Calu3 (cell line): ENCODE measurements at regions not wholly inside any gene's neighbourhood (a gene's known extent, or its start where the extent isn't known, plus 50 kb on each side); places are given as distances from the start of the nearest gene placed in this dataset.
"Not testable (repeated sequence)": the region's sequence is repeated elsewhere in the genome, so short reads cannot be mapped to it uniquely, and the experiment has no call there.

ENCODE experiments used
- BruUV-seq: library from RNA; stranded (reverse); fragments of 400-500 nt; replicated peaks from 2 replicates; lab custom pipeline; 2021; lab: Mats Ljungman, UMichigan
- CTCF ChIA-PET: fragments of 300-600 bp; sonication (Branson Sonifier 250); formaldehyde crosslinking; loops from one replicate; lab custom pipeline; 2022; ENCODE audit warnings: antibody characterized with exemption; lab: Charles Lee
- DNase-seq: peaks from one replicate; pipeline ENCODE4 v3.0.0; 2022
- H3K27ac Mint-ChIP-seq: one replicate; pipeline ENCODE4 v1.8.0; 2022; ENCODE audit warnings: mixed read lengths; ENCODE audit not compliant: unreplicated experiment
- H3K27me3 Mint-ChIP-seq: one replicate; pipeline ENCODE4 v1.8.0; 2022; ENCODE audit warnings: mixed read lengths; ENCODE audit not compliant: unreplicated experiment
- H3K36me3 Mint-ChIP-seq: one replicate; pipeline ENCODE4 v1.8.0; 2022; ENCODE audit warnings: mild to moderate bottlenecking, moderate library complexity, mixed read lengths; ENCODE audit not compliant: insufficient read depth, unreplicated experiment
- H3K4me1 Mint-ChIP-seq: one replicate; pipeline ENCODE4 v1.8.0; 2022; ENCODE audit warnings: mild to moderate bottlenecking, low read depth, mixed read lengths; ENCODE audit not compliant: unreplicated experiment
- H3K4me3 Mint-ChIP-seq: one replicate; pipeline ENCODE4 v1.8.0; 2022; ENCODE audit warnings: mild to moderate bottlenecking, low read depth, moderate library complexity, mixed read lengths; ENCODE audit not compliant: unreplicated experiment
- H3K9me3 Mint-ChIP-seq: one replicate; pipeline ENCODE4 v1.8.0; 2022; ENCODE audit warnings: low read depth, mixed read lengths; ENCODE audit not compliant: unreplicated experiment
- intact Hi-C: fragments of 100-400 bp; cut with micrococcal nuclease; formaldehyde crosslinking; loops from one replicate; pipeline ENCODE4 v1.10.0; 2022; ENCODE audit not compliant: unreplicated experiment
- TF ChIP-seq, protein P1 (sequence below): fragments of 200-600 bp; IDR thresholded peaks from one replicate; pipeline ENCODE4 v1.8.0; 2022; ENCODE audit warnings: antibody characterized with exemption; ENCODE audit not compliant: unreplicated experiment

DNA sequence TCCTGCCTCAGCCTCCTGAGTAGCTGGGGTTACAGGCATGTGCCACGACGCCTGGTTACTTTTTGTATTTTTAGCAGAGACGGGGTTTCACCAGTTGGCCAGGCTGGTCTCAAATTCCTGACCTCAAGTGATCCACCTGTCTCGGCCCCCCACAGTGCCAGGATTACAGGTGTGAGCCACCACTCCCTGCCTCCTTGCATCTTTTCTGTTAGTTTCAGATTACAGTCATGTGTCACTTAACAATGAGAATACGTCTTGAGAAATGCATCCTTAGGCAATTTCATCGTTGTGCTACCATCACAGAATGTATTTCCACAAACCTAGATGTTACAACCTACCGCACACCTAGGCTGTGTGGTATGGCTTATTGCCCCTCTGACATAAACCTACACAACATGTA is 180.4 kb downstream of the TM9SF2 start:
- H3K4me3 Mint-ChIP-seq, result no peak overlapping the region
- H3K27me3 Mint-ChIP-seq, result no peaks in the 10 kb centered on the region
- CTCF ChIA-PET, result no interaction called here
- H3K27ac Mint-ChIP-seq, result no peak overlapping the region
- DNase-seq, result no peak
- no peaks in the 10 kb centered on the region for H3K9me3 Mint-ChIP-seq
- TF ChIP-seq, protein P1, sequence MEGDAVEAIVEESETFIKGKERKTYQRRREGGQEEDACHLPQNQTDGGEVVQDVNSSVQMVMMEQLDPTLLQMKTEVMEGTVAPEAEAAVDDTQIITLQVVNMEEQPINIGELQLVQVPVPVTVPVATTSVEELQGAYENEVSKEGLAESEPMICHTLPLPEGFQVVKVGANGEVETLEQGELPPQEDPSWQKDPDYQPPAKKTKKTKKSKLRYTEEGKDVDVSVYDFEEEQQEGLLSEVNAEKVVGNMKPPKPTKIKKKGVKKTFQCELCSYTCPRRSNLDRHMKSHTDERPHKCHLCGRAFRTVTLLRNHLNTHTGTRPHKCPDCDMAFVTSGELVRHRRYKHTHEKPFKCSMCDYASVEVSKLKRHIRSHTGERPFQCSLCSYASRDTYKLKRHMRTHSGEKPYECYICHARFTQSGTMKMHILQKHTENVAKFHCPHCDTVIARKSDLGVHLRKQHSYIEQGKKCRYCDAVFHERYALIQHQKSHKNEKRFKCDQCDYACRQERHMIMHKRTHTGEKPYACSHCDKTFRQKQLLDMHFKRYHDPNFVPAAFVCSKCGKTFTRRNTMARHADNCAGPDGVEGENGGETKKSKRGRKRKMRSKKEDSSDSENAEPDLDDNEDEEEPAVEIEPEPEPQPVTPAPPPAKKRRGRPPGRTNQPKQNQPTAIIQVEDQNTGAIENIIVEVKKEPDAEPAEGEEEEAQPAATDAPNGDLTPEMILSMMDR, result no peak
- H3K4me1 Mint-ChIP-seq, result no peaks in the 10 kb centered on the region
- H3K36me3 Mint-ChIP-seq, result no peaks in the 10 kb centered on the region
- no TSS peak for BruUV-seq
- intact Hi-C loops, result no loop called here

DNA sequence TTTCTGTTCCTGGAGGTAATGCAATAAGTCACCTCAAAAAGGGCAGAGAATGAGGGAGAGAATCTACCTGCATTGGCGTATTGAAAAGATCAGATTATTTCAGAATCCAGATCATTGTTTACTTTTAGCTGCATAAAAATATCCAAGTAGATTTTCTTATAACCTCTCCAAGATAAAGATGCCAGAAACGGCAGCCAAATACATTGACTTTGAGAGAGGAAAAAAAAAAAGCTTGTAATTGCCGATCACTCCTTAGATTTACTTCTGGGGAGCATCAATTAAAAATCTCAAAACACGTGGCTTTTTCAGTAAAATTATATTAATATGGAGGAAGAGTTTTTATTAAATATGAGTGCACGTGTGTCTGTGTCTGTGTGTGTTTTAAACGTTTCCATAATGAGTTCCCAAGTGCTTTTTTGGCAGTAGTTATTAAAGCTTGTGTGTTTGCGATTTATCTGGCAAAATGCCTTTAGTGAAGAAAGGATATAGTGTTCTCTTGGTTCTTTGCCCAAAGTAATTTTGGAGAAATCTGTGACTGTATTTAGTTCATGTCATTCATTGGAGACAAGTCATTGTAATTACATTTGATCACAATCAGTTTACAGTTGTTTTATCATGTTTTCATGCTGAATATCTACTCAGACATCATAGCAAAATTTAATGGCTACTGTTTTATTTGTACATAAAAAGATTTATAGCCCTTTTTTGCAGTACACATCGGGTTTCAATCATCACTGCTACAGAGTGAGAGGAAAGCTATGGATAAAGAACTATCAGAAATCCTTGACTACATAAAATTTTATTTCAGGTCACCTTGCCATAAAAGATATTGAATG is 176.1 kb downstream of the TM9SF2 start:
- intact Hi-C loops, result no loop called here
- TF ChIP-seq, protein P1, result no peak
- CTCF ChIA-PET, result interaction anchor here (0.7 kb wide), 1 partner anchor 23 kb away, joined by 3 read pairs; no protein-coding TSS in a partner anchor
- no peak overlapping the region for H3K4me3 Mint-ChIP-seq
- H3K4me1 Mint-ChIP-seq, result no peaks in the 10 kb centered on the region
- no peaks in the 10 kb centered on the region for H3K27me3 Mint-ChIP-seq
- BruUV-seq, result no TSS peak
- H3K27ac Mint-ChIP-seq, result no peak overlapping the region
- no peaks in the 10 kb centered on the region for H3K9me3 Mint-ChIP-seq
- DNase-seq, result no peak
- no peaks in the 10 kb centered on the region for H3K36me3 Mint-ChIP-seq

DNA sequence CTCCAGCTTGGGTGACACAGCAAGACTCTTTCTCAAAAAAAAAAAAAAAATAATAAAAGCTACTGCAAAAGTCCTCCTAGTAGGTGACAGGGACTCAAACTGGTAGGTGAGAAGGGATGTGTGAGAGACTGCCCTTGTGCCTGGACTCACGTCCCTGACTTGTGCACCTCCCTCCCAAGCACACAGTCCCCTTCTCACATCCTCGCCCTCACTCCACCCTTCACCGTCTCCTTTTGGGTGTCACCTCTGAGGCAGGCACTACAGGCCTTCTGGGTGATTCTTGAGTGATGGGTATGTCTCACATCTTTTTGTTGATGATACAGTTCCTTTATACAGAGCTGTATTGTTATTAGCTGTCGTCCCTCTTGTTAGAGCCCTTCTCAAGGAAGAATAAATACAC is 170.5 kb downstream of the TM9SF2 start:
- CTCF ChIA-PET, result interaction anchor here (0.7 kb wide), 1 partner anchor 626 kb away, joined by 3 read pairs; no protein-coding TSS in a partner anchor
- H3K36me3 Mint-ChIP-seq, result no peaks in the 10 kb centered on the region
- H3K27ac Mint-ChIP-seq, result no peak overlapping the region
- no peaks in the 10 kb centered on the region for H3K4me1 Mint-ChIP-seq
- no peaks in the 10 kb centered on the region for H3K27me3 Mint-ChIP-seq
- BruUV-seq, result no TSS peak
- no peaks in the 10 kb centered on the region for H3K9me3 Mint-ChIP-seq
- H3K4me3 Mint-ChIP-seq, result no peak overlapping the region
- TF ChIP-seq, protein P1, result no peak
- intact Hi-C loops, result no loop called here
- DNase-seq, result no peak

DNA sequence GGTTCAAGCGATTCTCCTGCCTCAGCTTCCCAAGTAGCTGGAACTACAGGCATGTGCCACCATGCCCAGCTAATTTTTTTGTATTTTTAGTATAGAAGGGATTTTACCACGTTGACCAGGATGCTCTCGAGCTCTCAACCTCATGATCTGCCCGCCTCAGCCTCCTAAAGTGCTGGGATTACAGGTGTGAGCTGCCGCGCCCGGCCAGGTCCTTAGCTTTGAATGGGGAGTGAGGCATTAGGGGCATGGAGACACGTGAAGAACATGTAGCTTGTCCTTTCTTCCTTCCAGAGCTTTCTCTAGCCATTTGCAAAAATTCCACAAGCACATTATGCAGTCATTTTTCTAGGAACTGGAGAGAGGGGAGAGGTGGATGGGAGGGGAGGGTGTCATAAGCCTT is 167.8 kb downstream of the TM9SF2 start:
- H3K36me3 Mint-ChIP-seq, intact Hi-C loops, H3K27ac Mint-ChIP-seq, H3K4me3 Mint-ChIP-seq, BruUV-seq, H3K9me3 Mint-ChIP-seq, DNase-seq, H3K4me1 Mint-ChIP-seq, H3K27me3 Mint-ChIP-seq, CTCF ChIA-PET: not testable (repeated sequence)
